GM23338 (cell line): ENCODE measurements at regions not wholly inside any gene's neighbourhood (a gene's known extent, or its start where the extent isn't known, plus 50 kb on each side); places are given as distances from the start of the nearest gene placed in this dataset.

Experiments used
- ATAC-seq: fragments of 200-7000 bp; cut with Tn5 transposase; 3 replicates; pipeline ENCODE4 v1.9.1; 2020
- DNase-seq: peaks from one replicate; pipeline ENCODE4 v3.0.0-alpha.2; 2015; ENCODE audit warnings: low spot score
- H2AFZ ChIP-seq: fragments of 200-600 bp; sonication (generic); 2 replicates; pipeline ENCODE4 v1.8.0; 2016; ENCODE audit warnings: antibody characterized with exemption, mild to moderate bottlenecking, moderate library complexity
- H3F3A ChIP-seq: fragments of 200-600 bp; sonication (generic); replicated peaks from 2 replicates; pipeline ENCODE4 v1.8.0; 2017; ENCODE audit warnings: antibody characterized with exemption, mixed run types, low read depth
- H3K27ac ChIP-seq: fragments of 200-600 bp; sonication (generic); 2 replicates; pipeline ENCODE4 v1.6.1; 2016; ENCODE audit warnings: low read depth
- H3K27me3 ChIP-seq: fragments of 200-600 bp; sonication (generic); 2 replicates; pipeline ENCODE4 v1.8.0; 2016; ENCODE audit warnings: mild to moderate bottlenecking, mixed run types, moderate library complexity; ENCODE audit not compliant: insufficient read depth
- H3K36me3 ChIP-seq: fragments of 200-600 bp; sonication (generic); 2 replicates; pipeline ENCODE4 v1.8.0; 2016; ENCODE audit warnings: mild to moderate bottlenecking; ENCODE audit not compliant: insufficient read depth
- H3K4me1 ChIP-seq: fragments of 200-600 bp; sonication (generic); 2 replicates; pipeline ENCODE4 v1.8.0; 2016; ENCODE audit warnings: mild to moderate bottlenecking, moderate library complexity; ENCODE audit not compliant: insufficient read depth
- H3K4me2 ChIP-seq: fragments of 200-600 bp; sonication (generic); 2 replicates; pipeline ENCODE4 v1.7.1; 2017; ENCODE audit warnings: mixed run types
- H3K4me3 ChIP-seq: fragments of 200-600 bp; sonication (generic); 2 replicates; pipeline ENCODE4 v1.6.1; 2016; ENCODE audit warnings: mixed run types
- H3K79me2 ChIP-seq: fragments of 200-600 bp; sonication (generic); replicated peaks from 2 replicates; pipeline ENCODE4 v1.8.0; 2017; ENCODE audit warnings: mild to moderate bottlenecking; ENCODE audit not compliant: insufficient read depth
- H3K9me2 ChIP-seq: fragments of 200-600 bp; sonication (generic); 2 replicates; pipeline ENCODE4 v1.8.0; 2017; ENCODE audit not compliant: insufficient read depth
- H4K20me1 ChIP-seq: fragments of 200-600 bp; sonication (generic); replicated peaks from 2 replicates; pipeline ENCODE4 v1.8.0; 2017; ENCODE audit warnings: mild to moderate bottlenecking; ENCODE audit not compliant: insufficient read depth
- H3K27ac Mint-ChIP-seq: 2 replicates; pipeline ENCODE4 v1.8.0; 2020; ENCODE audit warnings: inconsistent platforms, mild to moderate bottlenecking, moderate library complexity, mixed read lengths
- H3K27me3 Mint-ChIP-seq: 3 replicates; pipeline ENCODE4 v1.8.0; 2022; ENCODE audit warnings: low read depth, mild to moderate bottlenecking, moderate library complexity, mixed read lengths, inconsistent platforms; ENCODE audit not compliant: insufficient read depth, poor library complexity
- H3K36me3 Mint-ChIP-seq: 3 replicates; pipeline ENCODE4 v1.8.0; 2021; ENCODE audit warnings: low read depth, mild to moderate bottlenecking, inconsistent platforms, moderate library complexity, mixed read lengths
- H3K4me1 Mint-ChIP-seq: 3 replicates; pipeline ENCODE4 v1.8.0; 2020; ENCODE audit warnings: mild to moderate bottlenecking, inconsistent platforms, mixed read lengths
- H3K4me3 Mint-ChIP-seq: 3 replicates; pipeline ENCODE4 v1.8.0; 2021; ENCODE audit warnings: moderate library complexity, mild to moderate bottlenecking, inconsistent platforms, mixed read lengths
- H3K9me3 Mint-ChIP-seq: 3 replicates; pipeline ENCODE4 v1.8.0; 2020; ENCODE audit warnings: moderate library complexity, mild to moderate bottlenecking, inconsistent platforms, mixed read lengths
- CREB1 ChIP-seq: fragments of 250-450 bp; sonication (Bioruptor Pico); IDR thresholded peaks from 2 replicates; pipeline ENCODE4 v1.5.0; 2020; ENCODE audit warnings: low read depth, mild to moderate bottlenecking, moderate library complexity
- CTCF ChIP-seq, 2 experiments: fragments of 200-600 bp in 1 of 2; sonication (generic) in 1 of 2; conservative IDR thresholded peaks; 2 replicates each; pipeline versions ENCODE4 v1.5.1 to v1.6.1; 2016 to 2017; ENCODE audit warnings: antibody characterized with exemption in 2 of 2, low read depth in 2 of 2, mild to moderate bottlenecking in 2 of 2, moderate library complexity in 1 of 2
- ETS1 ChIP-seq: IDR thresholded peaks from 2 replicates; pipeline ENCODE4 v1.6.1; 2016; ENCODE audit warnings: antibody characterized with exemption
- EZH2phosphoT487 ChIP-seq: fragments of 200-600 bp; sonication (generic); IDR thresholded peaks from one replicate; pipeline ENCODE4 v1.8.1; 2018; ENCODE audit warnings: antibody characterized with exemption; ENCODE audit not compliant: unreplicated experiment
- JUNB ChIP-seq: IDR thresholded peaks from one replicate; pipeline ENCODE4 v1.6.1; 2016; ENCODE audit warnings: antibody characterized with exemption; ENCODE audit not compliant: unreplicated experiment
- POLR2AphosphoS5 ChIP-seq: IDR thresholded peaks from 2 replicates; pipeline ENCODE4 v1.6.1; 2016; ENCODE audit warnings: antibody characterized with exemption, low read depth
- REST ChIP-seq: IDR thresholded peaks from one replicate; pipeline ENCODE4 v1.6.1; 2018; ENCODE audit warnings: antibody characterized with exemption; ENCODE audit not compliant: unreplicated experiment
- STAT1 ChIP-seq: IDR thresholded peaks from one replicate; pipeline ENCODE4 v1.6.1; 2016; ENCODE audit warnings: antibody characterized with exemption; ENCODE audit not compliant: unreplicated experiment
- ZNF114 ChIP-seq: fragments of 250-450 bp; sonication (Bioruptor Pico); IDR thresholded peaks from 2 replicates; pipeline ENCODE4 v1.5.0; 2020; ENCODE audit warnings: mild to moderate bottlenecking, moderate library complexity
- ZNF331 ChIP-seq: fragments of 250-450 bp; sonication (Bioruptor Pico); IDR thresholded peaks from 2 replicates; pipeline ENCODE4 v1.5.0; 2020; ENCODE audit warnings: low read depth, mild to moderate bottlenecking, moderate library complexity
- ZNF462 ChIP-seq: fragments of 250-450 bp; sonication (Bioruptor Pico); IDR thresholded peaks from 2 replicates; pipeline ENCODE4 v1.5.0; 2020; ENCODE audit warnings: mild to moderate bottlenecking, moderate library complexity

- Histone ChIP-seq H4K20me1 (no peaks in the 10 kb centered on the region), H3K4me3 (no peak overlapping the region), H3K9me2 (no peaks in the 10 kb centered on the region), H3K36me3 (no peaks in the 10 kb centered on the region), H3F3A (no peaks in the 10 kb centered on the region), H3K4me2 (no peak overlapping the region), H3K27me3 (no peaks in the 10 kb centered on the region), H3K4me1 (no peaks in the 10 kb centered on the region), H3K27ac (no peak overlapping the region), H3K79me2 (no peaks in the 10 kb centered on the region), H2AFZ (no peak overlapping the region)
- Mint-ChIP-seq H3K27me3 (no peaks in the 10 kb centered on the region), H3K4me1 (peaks cover 5% of the 10 kb centered on the region; the same call in 1 of the 3 replicates), H3K9me3 (no peaks in the 10 kb centered on the region), H3K27ac (no peak overlapping the region), H3K4me3 (no peak overlapping the region), H3K36me3 (no peaks in the 10 kb centered on the region)
- DNase-seq (no peak), ATAC-seq (no peak)
- TF ChIP-seq ZNF462 (CRISPR knock-in tag) (no peak), ETS1 (no peak), POLR2AphosphoS5 (no peak), ZNF331 (CRISPR knock-in tag) (no peak), JUNB (no peak), REST (no peak), ZNF114 (CRISPR knock-in tag) (no peak), CTCF (conservative IDR thresholded peaks at IDR 0.05; ENCODE audit: low read depth in 2 of 2) (no peak), EZH2phosphoT487 (no peak), STAT1 (no peak), CREB1 (CRISPR knock-in tag) (no peak)
These were observed 133.0 kb downstream of the TMEM26 start for GRCh38 chr10:61320257-61320587.
